NB4 (cell line): ENCODE measurements at regions not wholly inside any gene's neighbourhood (a gene's known extent, or its start where the extent isn't known, plus 50 kb on each side); places are given as distances from the start of the nearest gene placed in this dataset.
"Not testable (repeated sequence)": the region's sequence is repeated elsewhere in the genome, so short reads cannot be mapped to it uniquely, and the experiment has no call there.

Source experiments
- DNase-seq: peaks from one replicate; pipeline ENCODE4 v3.0.0; 2010; ENCODE audit warnings: low read depth
- H3K4me3 ChIP-seq: one replicate; pipeline ENCODE4 v1.5.1; 2011; ENCODE audit warnings: mild to moderate bottlenecking, low read depth, low read length, moderate library complexity
- CTCF ChIP-seq: IDR thresholded peaks from one replicate; pipeline ENCODE4 v1.5.1; 2012; ENCODE audit warnings: low read depth, low read length
- MAX ChIP-seq: IDR thresholded peaks from 2 replicates; pipeline ENCODE4 v1.6.1; 2011; ENCODE audit warnings: low read depth, low read length
- MYC ChIP-seq: IDR thresholded peaks from 2 replicates; pipeline ENCODE4 v1.6.1; 2011; ENCODE audit warnings: low read depth, low read length
- POLR2A ChIP-seq: IDR thresholded peaks from 2 replicates; pipeline ENCODE4 v1.6.1; 2011; ENCODE audit warnings: mild to moderate bottlenecking; ENCODE audit not compliant: insufficient read length; ENCODE audit errors: extremely low read depth

- DNase-seq, result no peak
- TF ChIP-seq MYC (no peak), CTCF (no peak), POLR2A (no peak), MAX (no peak)
- H3K4me3 ChIP-seq, result no peak overlapping the region
Observed at GRCh38 chr2:67169417-67170140, 227.6 kb upstream of the ETAA1 start.

- no peak for DNase-seq
- TF ChIP-seq CTCF (no peak), MAX (no peak), MYC (no peak), POLR2A (no peak)
- no peak overlapping the region for H3K4me3 ChIP-seq
Observed at GRCh38 chr2:67179526-67179925, 217.6 kb upstream of the ETAA1 start.

GRCh38 chr2:67180841-67181240 is 216.3 kb upstream of the ETAA1 start:
- no peak overlapping the region for H3K4me3 ChIP-seq
- TF ChIP-seq MYC, result no peak
- TF ChIP-seq MAX, result no peak
- no peak for TF ChIP-seq POLR2A
- TF ChIP-seq CTCF, result no peak
- no peak for DNase-seq

GRCh38 chr2:67182884-67183283 is 214.2 kb upstream of the ETAA1 start:
- no peak for DNase-seq
- TF ChIP-seq MAX, result no peak
- TF ChIP-seq CTCF, result no peak
- no peak for TF ChIP-seq POLR2A
- TF ChIP-seq MYC, result no peak
- no peak overlapping the region for H3K4me3 ChIP-seq

- DNase-seq, result no peak
- TF ChIP-seq MAX (no peak), MYC (no peak)
- H3K4me3 ChIP-seq, result no peak overlapping the region
Observed at GRCh38 chr2:67186326-67186725, 210.8 kb upstream of the ETAA1 start.

GRCh38 chr2:67186871-67187270 is 210.3 kb upstream of the ETAA1 start:
- H3K4me3 ChIP-seq, result no peak overlapping the region
- no peak for TF ChIP-seq POLR2A
- no peak for TF ChIP-seq MYC
- TF ChIP-seq MAX, result no peak
- no peak for TF ChIP-seq CTCF
- no peak for DNase-seq

GRCh38 chr2:67195327-67195726 is 201.8 kb upstream of the ETAA1 start:
- DNase-seq, H3K4me3 ChIP-seq: not testable (repeated sequence)
